ENCODE measurements at regions not wholly inside any gene's neighbourhood (a gene's known extent, or its start where the extent isn't known, plus 50 kb on each side); places are given as distances from the start of the nearest gene placed in this dataset.

- TF ChIP-seq, protein P1, sequence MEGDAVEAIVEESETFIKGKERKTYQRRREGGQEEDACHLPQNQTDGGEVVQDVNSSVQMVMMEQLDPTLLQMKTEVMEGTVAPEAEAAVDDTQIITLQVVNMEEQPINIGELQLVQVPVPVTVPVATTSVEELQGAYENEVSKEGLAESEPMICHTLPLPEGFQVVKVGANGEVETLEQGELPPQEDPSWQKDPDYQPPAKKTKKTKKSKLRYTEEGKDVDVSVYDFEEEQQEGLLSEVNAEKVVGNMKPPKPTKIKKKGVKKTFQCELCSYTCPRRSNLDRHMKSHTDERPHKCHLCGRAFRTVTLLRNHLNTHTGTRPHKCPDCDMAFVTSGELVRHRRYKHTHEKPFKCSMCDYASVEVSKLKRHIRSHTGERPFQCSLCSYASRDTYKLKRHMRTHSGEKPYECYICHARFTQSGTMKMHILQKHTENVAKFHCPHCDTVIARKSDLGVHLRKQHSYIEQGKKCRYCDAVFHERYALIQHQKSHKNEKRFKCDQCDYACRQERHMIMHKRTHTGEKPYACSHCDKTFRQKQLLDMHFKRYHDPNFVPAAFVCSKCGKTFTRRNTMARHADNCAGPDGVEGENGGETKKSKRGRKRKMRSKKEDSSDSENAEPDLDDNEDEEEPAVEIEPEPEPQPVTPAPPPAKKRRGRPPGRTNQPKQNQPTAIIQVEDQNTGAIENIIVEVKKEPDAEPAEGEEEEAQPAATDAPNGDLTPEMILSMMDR (IDR thresholded peaks at IDR 0.05; ENCODE audit: low read depth, low read length, poor library complexity, severe bottlenecking), result no peak
- TF ChIP-seq EZH2phosphoT487 (IDR thresholded peaks at IDR 0.05; ENCODE audit: borderline replicate concordance, low read length), result no peak
- H3K79me2 ChIP-seq (ENCODE audit: control insufficient read depth, low read length), result no peaks in the 10 kb centered on the region
Observed at GRCh38 chr16:17776888-17777287, 306.1 kb upstream of the XYLT1 start.

DNA sequence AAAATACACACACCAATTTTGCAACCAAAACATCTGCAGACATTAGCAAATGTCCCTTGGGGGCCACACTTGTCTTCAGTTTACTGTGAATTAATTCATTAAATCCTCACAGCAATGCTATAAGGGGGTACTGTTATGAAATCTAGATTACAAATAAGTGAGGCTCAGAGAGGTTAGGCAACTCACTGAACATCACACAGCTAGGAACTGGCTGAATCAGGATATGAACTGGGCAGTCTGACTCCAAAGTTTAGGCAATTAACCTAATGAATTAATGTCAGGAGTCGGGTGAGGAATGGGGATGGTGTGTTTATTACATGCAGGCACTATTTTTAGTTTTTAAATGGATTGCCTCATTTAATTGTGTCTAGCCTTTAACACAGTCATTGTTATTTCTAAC is 305.7 kb upstream of the XYLT1 start:
- H3K4me3 ChIP-seq (ENCODE audit: low read length), result no peak overlapping the region

More at GRCh38 chr16:17776888-17777287, 306.1 kb upstream of the XYLT1 start:
- no peak overlapping the region for H3K4me3 ChIP-seq (ENCODE audit: low read length)
- no peaks in the 10 kb centered on the region for H3K27me3 ChIP-seq (ENCODE audit: control insufficient read depth, low read length)
- no peaks in the 10 kb centered on the region for H3K4me1 ChIP-seq (ENCODE audit: control insufficient read depth, low read length)
- no peak overlapping the region for H3K4me2 ChIP-seq (ENCODE audit: low read length)
- H3F3A ChIP-seq (ENCODE audit: control insufficient read depth, insufficient read depth), result no peaks in the 10 kb centered on the region
- no peaks in the 10 kb centered on the region for H3K9me2 ChIP-seq (replicated peaks; ENCODE audit: control insufficient read depth, low read length)
- no peaks in the 10 kb centered on the region for H4K20me1 ChIP-seq (ENCODE audit: control insufficient read depth, insufficient read depth, low read depth, low read length)
- H3K27ac ChIP-seq (ENCODE audit: low read depth, low read length), result no peak overlapping the region
- H3K36me3 ChIP-seq (ENCODE audit: control insufficient read depth, low read length), result no peaks in the 10 kb centered on the region
- no peaks in the 10 kb centered on the region for H3K9me3 ChIP-seq (ENCODE audit: control insufficient read depth, insufficient read depth, low read length)

GRCh38 chr16:17775061-17775460 is 304.3 kb upstream of the XYLT1 start:
- no peaks in the 10 kb centered on the region for H3K27me3 ChIP-seq (ENCODE audit: control insufficient read depth, low read length)
- TF ChIP-seq, protein P1 (IDR thresholded peaks at IDR 0.05; ENCODE audit: low read depth, low read length, poor library complexity, severe bottlenecking), result no peak
- no peak for TF ChIP-seq EZH2phosphoT487 (IDR thresholded peaks at IDR 0.05; ENCODE audit: borderline replicate concordance, low read length)
- no peaks in the 10 kb centered on the region for H3K79me2 ChIP-seq (ENCODE audit: control insufficient read depth, low read length)
- H4K20me1 ChIP-seq (ENCODE audit: control insufficient read depth, insufficient read depth, low read depth, low read length), result no peaks in the 10 kb centered on the region
- no peak overlapping the region for H3K4me2 ChIP-seq (ENCODE audit: low read length)
- H3K4me3 ChIP-seq (ENCODE audit: low read length), result no peak overlapping the region
- H3K9me3 ChIP-seq (ENCODE audit: control insufficient read depth, insufficient read depth, low read length), result no peaks in the 10 kb centered on the region
- no peaks in the 10 kb centered on the region for H3K9me2 ChIP-seq (replicated peaks; ENCODE audit: control insufficient read depth, low read length)
- H3F3A ChIP-seq (ENCODE audit: control insufficient read depth, insufficient read depth), result no peaks in the 10 kb centered on the region
- no peaks in the 10 kb centered on the region for H3K36me3 ChIP-seq (ENCODE audit: control insufficient read depth, low read length)
- no peaks in the 10 kb centered on the region for H3K4me1 ChIP-seq (ENCODE audit: control insufficient read depth, low read length)
- no peak overlapping the region for H3K27ac ChIP-seq (ENCODE audit: low read depth, low read length)

More for the DNA sequence above, 305.7 kb upstream of the XYLT1 start:
- no peaks in the 10 kb centered on the region for H3F3A ChIP-seq (ENCODE audit: control insufficient read depth, insufficient read depth)
- no peaks in the 10 kb centered on the region for H3K36me3 ChIP-seq (ENCODE audit: control insufficient read depth, low read length)
- H3K27me3 ChIP-seq (ENCODE audit: control insufficient read depth, low read length), result no peaks in the 10 kb centered on the region
- no peaks in the 10 kb centered on the region for H4K20me1 ChIP-seq (ENCODE audit: control insufficient read depth, insufficient read depth, low read depth, low read length)
- TF ChIP-seq EZH2phosphoT487 (IDR thresholded peaks at IDR 0.05; ENCODE audit: borderline replicate concordance, low read length), result no peak
- no peak overlapping the region for H3K4me2 ChIP-seq (ENCODE audit: low read length)
- H3K79me2 ChIP-seq (ENCODE audit: control insufficient read depth, low read length), result no peaks in the 10 kb centered on the region
- no peaks in the 10 kb centered on the region for H3K9me3 ChIP-seq (ENCODE audit: control insufficient read depth, insufficient read depth, low read length)
- H3K4me1 ChIP-seq (ENCODE audit: control insufficient read depth, low read length), result no peaks in the 10 kb centered on the region
- H3K9me2 ChIP-seq (replicated peaks; ENCODE audit: control insufficient read depth, low read length), result no peaks in the 10 kb centered on the region
- H3K27ac ChIP-seq (ENCODE audit: low read depth, low read length), result no peak overlapping the region

DNA sequence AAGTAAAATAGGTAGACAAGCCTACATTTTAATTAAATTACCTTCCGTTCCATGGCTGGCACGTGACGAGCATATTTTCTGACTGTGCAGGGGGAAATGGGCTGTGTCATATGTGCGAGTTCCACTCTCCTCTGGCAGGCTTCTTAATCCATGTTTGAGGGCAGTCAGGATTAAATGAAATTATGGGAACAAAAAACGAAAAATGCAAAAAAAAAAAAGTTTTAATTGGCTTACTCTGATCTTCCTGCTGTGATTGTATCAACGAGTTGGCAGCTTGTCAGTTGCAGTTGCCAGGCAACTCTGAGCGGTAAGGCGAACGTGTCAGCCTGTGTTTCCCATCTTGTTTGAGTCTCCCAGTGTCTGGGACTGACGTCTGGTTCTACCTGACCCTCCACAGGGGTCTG is 302.9 kb upstream of the XYLT1 start:
- H3F3A ChIP-seq (ENCODE audit: control insufficient read depth, insufficient read depth), result no peaks in the 10 kb centered on the region
- no peaks in the 10 kb centered on the region for H3K9me3 ChIP-seq (ENCODE audit: control insufficient read depth, insufficient read depth, low read length)
- TF ChIP-seq EZH2phosphoT487 (IDR thresholded peaks at IDR 0.05; ENCODE audit: borderline replicate concordance, low read length), result no peak
- TF ChIP-seq, protein P1 (IDR thresholded peaks at IDR 0.05; ENCODE audit: low read depth, low read length, poor library complexity, severe bottlenecking), result no peak
- H3K36me3 ChIP-seq (ENCODE audit: control insufficient read depth, low read length), result no peaks in the 10 kb centered on the region
- H3K27ac ChIP-seq (ENCODE audit: low read depth, low read length), result no peak overlapping the region
- H3K4me2 ChIP-seq (ENCODE audit: low read length), result no peak overlapping the region
- no peaks in the 10 kb centered on the region for H3K79me2 ChIP-seq (ENCODE audit: control insufficient read depth, low read length)
- H3K9me2 ChIP-seq (replicated peaks; ENCODE audit: control insufficient read depth, low read length), result no peaks in the 10 kb centered on the region
- no peaks in the 10 kb centered on the region for H3K4me1 ChIP-seq (ENCODE audit: control insufficient read depth, low read length)
- no peaks in the 10 kb centered on the region for H4K20me1 ChIP-seq (ENCODE audit: control insufficient read depth, insufficient read depth, low read depth, low read length)
- H3K27me3 ChIP-seq (ENCODE audit: control insufficient read depth, low read length), result no peaks in the 10 kb centered on the region
- H3K4me3 ChIP-seq (ENCODE audit: low read length), result no peak overlapping the region
